H1 (cell line): ENCODE measurements at regions not wholly inside any gene's neighbourhood (a gene's known extent, or its start where the extent isn't known, plus 50 kb on each side); places are given as distances from the start of the nearest gene placed in this dataset.

Experiments used
- CTCF ChIA-PET: fragments of 300-600 bp; sonication (Branson Sonifier 250); formaldehyde crosslinking; loops from one replicate; lab custom pipeline; 2021; ENCODE audit not compliant: partially characterized antibody; lab: Charles Lee
- POLR2A ChIA-PET: fragments of 300-600 bp; sonication (Branson Sonifier 250); formaldehyde crosslinking; loops from one replicate; lab custom pipeline; 2021; ENCODE audit warnings: inconsistent platforms; ENCODE audit not compliant: partially characterized antibody; lab: Charles Lee
- DNase-seq, 2 experiments: peaks; one replicate each; pipeline versions ENCODE4 v3.0.0 to v3.0.0-alpha.2; 2010 to 2022; ENCODE audit warnings: low spot score in 2 of 2, low read depth in 1 of 2, mixed read lengths in 1 of 2
- FAIRE-seq: peaks from 2 replicates; lab custom pipeline; 2011; peaks lifted over from hg19 to GRCh38; lab: Jason Lieb, UNC
- H2AFZ ChIP-seq: 2 replicates; pipeline ENCODE4 v1.8.1; 2012; ENCODE audit warnings: low read length, inconsistent platforms
- H2AK5ac ChIP-seq: 2 replicates; pipeline ENCODE4 v1.6.1; 2013; ENCODE audit warnings: low read depth, low read length
- H2BK120ac ChIP-seq: replicated peaks from 2 replicates; pipeline ENCODE3; 2013; ENCODE audit warnings: low read depth, low read length, inconsistent platforms
- H2BK12ac ChIP-seq: 2 replicates; pipeline ENCODE4 v1.6.1; 2013; ENCODE audit warnings: low read depth, low read length
- H2BK15ac ChIP-seq: 2 replicates; pipeline ENCODE4 v1.6.1; 2013; ENCODE audit warnings: low read length
- H2BK20ac ChIP-seq: 2 replicates; pipeline ENCODE4 v1.6.1; 2013; ENCODE audit warnings: low read length
- H2BK5ac ChIP-seq: 2 replicates; pipeline ENCODE4 v1.6.1; 2013; ENCODE audit warnings: low read depth, low read length
- H3K14ac ChIP-seq: 2 replicates; pipeline ENCODE4 v1.6.1; 2013; ENCODE audit warnings: inconsistent platforms; ENCODE audit not compliant: insufficient read length
- H3K18ac ChIP-seq: 2 replicates; pipeline ENCODE4 v1.6.1; 2013; ENCODE audit warnings: low read length; ENCODE audit errors: extremely low read depth
- H3K23ac ChIP-seq: 2 replicates; pipeline ENCODE4 v1.6.1; 2013; ENCODE audit warnings: inconsistent platforms; ENCODE audit not compliant: insufficient read length
- H3K23me2 ChIP-seq: 2 replicates; pipeline ENCODE4 v1.6.1; 2013; ENCODE audit warnings: low read depth, low read length
- H3K27ac ChIP-seq: 2 replicates; pipeline ENCODE4 v1.6.1; 2011; ENCODE audit warnings: low read depth, low read length, inconsistent platforms
- H3K27me3 ChIP-seq, 4 experiments: replicated peaks in 1 of 4; 1 replicate in 1 of 4; 2 replicates in 3 of 4; pipeline versions ENCODE4 v1.6.1 to v1.8.1; 2011 to 2013; ENCODE audit warnings: low read length in 3 of 4, mild to moderate bottlenecking in 3 of 4, inconsistent platforms in 2 of 4, mixed read lengths in 2 of 4, moderate library complexity in 1 of 4; ENCODE audit not compliant: control insufficient read depth in 3 of 4, insufficient read depth in 3 of 4; ENCODE audit errors: extremely low read depth in 1 of 4
- H3K36me3 ChIP-seq, 4 experiments: 2 replicates each; pipeline versions ENCODE4 v1.6.1 to v1.8.1; 2011 to 2013; ENCODE audit warnings: mild to moderate bottlenecking in 4 of 4, low read length in 3 of 4, moderate library complexity in 2 of 4, control low read depth in 1 of 4, inconsistent platforms in 1 of 4; ENCODE audit not compliant: insufficient read depth in 4 of 4, control insufficient read depth in 2 of 4
- H3K4ac ChIP-seq: replicated peaks from 2 replicates; pipeline ENCODE3; 2013; ENCODE audit warnings: low read length, low read depth, mixed read lengths, inconsistent platforms; ENCODE audit not compliant: insufficient read length
- H3K4me1 ChIP-seq, 4 experiments: replicated peaks in 1 of 4; 1 replicate in 1 of 4; 2 replicates in 3 of 4; pipeline versions ENCODE4 v1.6.1 to v1.8.1; 2011 to 2013; ENCODE audit warnings: low read length in 3 of 4, inconsistent platforms in 2 of 4, mixed read lengths in 1 of 4; ENCODE audit not compliant: insufficient read depth in 4 of 4, control insufficient read depth in 3 of 4
- H3K4me2 ChIP-seq, 2 experiments: 2 replicates each; pipeline versions ENCODE4 v1.6.1 to v1.8.1; 2011 to 2013; ENCODE audit warnings: low read depth in 2 of 2, low read length in 2 of 2, control low read depth in 1 of 2, inconsistent platforms in 1 of 2, mild to moderate bottlenecking in 1 of 2; ENCODE audit not compliant: insufficient read depth in 1 of 2
- H3K4me3 ChIP-seq, 4 experiments: fragments of 200-600, 300-600 bp in 1 of 4; sonication (generic), shearing (Covaris generic), sonication (Bioruptor Twin) in 1 of 4; 2 replicates each; pipeline versions ENCODE4 v1.5.1 to v1.8.1; 2011 to 2016; ENCODE audit warnings: low read length in 4 of 4, low read depth in 3 of 4, control low read depth in 2 of 4, inconsistent platforms in 2 of 4, mild to moderate bottlenecking in 2 of 4, mixed read lengths in 1 of 4, moderate library complexity in 1 of 4; ENCODE audit not compliant: insufficient read depth in 2 of 4; ENCODE audit errors: extremely low read depth in 1 of 4
- H3K56ac ChIP-seq: replicated peaks from 2 replicates; pipeline ENCODE3; 2013; ENCODE audit warnings: low read depth, mild to moderate bottlenecking, mixed read lengths, low read length, inconsistent platforms; ENCODE audit not compliant: insufficient read length
- H3K79me1 ChIP-seq: 2 replicates; pipeline ENCODE4 v1.6.1; 2013; ENCODE audit warnings: low read depth, low read length, control low read depth
- H3K79me2 ChIP-seq, 2 experiments: 2 replicates each; pipeline versions ENCODE4 v1.6.1 to v1.8.1; 2012 to 2013; ENCODE audit warnings: low read length in 2 of 2, mild to moderate bottlenecking in 2 of 2, inconsistent platforms in 1 of 2; ENCODE audit not compliant: insufficient read depth in 2 of 2, control insufficient read depth in 1 of 2
- H3K9ac ChIP-seq, 4 experiments: replicated peaks in 1 of 4; 1 replicate in 1 of 4; 2 replicates in 3 of 4; pipeline versions ENCODE4 v1.6.1 to v1.8.1; 2011 to 2013; ENCODE audit warnings: low read depth in 3 of 4, low read length in 3 of 4, control low read depth in 2 of 4, mild to moderate bottlenecking in 2 of 4, moderate library complexity in 2 of 4, inconsistent platforms in 1 of 4; ENCODE audit errors: extremely low read depth in 1 of 4
- H3K9me3 ChIP-seq, 2 experiments: 2 replicates each; pipeline versions ENCODE4 v1.6.1 to v1.8.1; 2012 to 2013; ENCODE audit warnings: mild to moderate bottlenecking in 2 of 2, moderate library complexity in 2 of 2, control low read depth in 1 of 2, inconsistent platforms in 1 of 2, low read depth in 1 of 2, low read length in 1 of 2, mixed read lengths in 1 of 2; ENCODE audit not compliant: insufficient read depth in 2 of 2
- H4K20me1 ChIP-seq, 2 experiments: replicated peaks in 1 of 2; 2 replicates each; pipeline versions ENCODE3 to v1.8.1; 2011 to 2013; ENCODE audit warnings: inconsistent platforms in 2 of 2, low read length in 2 of 2, mild to moderate bottlenecking in 1 of 2; ENCODE audit not compliant: insufficient read depth in 2 of 2, control insufficient read depth in 1 of 2
- H4K5ac ChIP-seq: 2 replicates; pipeline ENCODE4 v1.6.1; 2013; ENCODE audit warnings: low read length, low read depth, mixed read lengths, inconsistent platforms; ENCODE audit not compliant: insufficient read length
- H4K8ac ChIP-seq: 2 replicates; pipeline ENCODE4 v1.8.0; 2013; ENCODE audit warnings: mild to moderate bottlenecking, moderate library complexity, low read length, inconsistent platforms; ENCODE audit not compliant: insufficient read depth; ENCODE audit errors: extremely low read depth
- H4K91ac ChIP-seq: replicated peaks from 2 replicates; pipeline ENCODE3; 2013; ENCODE audit warnings: low read length, mixed read lengths, inconsistent platforms; ENCODE audit not compliant: insufficient read length
- ASH2L ChIP-seq: fragments of 200-600, 300-600 bp; sonication (generic); IDR thresholded peaks from one replicate; pipeline ENCODE4 v1.7.1; 2017; ENCODE audit warnings: low read length
- BACH1 ChIP-seq: IDR thresholded peaks from 2 replicates; pipeline ENCODE4 v1.6.1; 2012; ENCODE audit warnings: low read length, improper control_type of control experiment
- CHD1 ChIP-seq: IDR thresholded peaks from 2 replicates; pipeline ENCODE4 v1.6.1; 2012; ENCODE audit warnings: low read depth, low read length, improper control_type of control experiment
- CTBP2 ChIP-seq: IDR thresholded peaks from 2 replicates; pipeline ENCODE4 v1.7.0; 2011; ENCODE audit warnings: borderline replicate concordance, mild to moderate bottlenecking, moderate library complexity, mixed read lengths, low read length; ENCODE audit not compliant: insufficient read depth, insufficient read length
- EZH2 ChIP-seq: fragments of 200-600 bp; sonication (generic); IDR thresholded peaks from 2 replicates; pipeline ENCODE4 v1.7.1; 2012; ENCODE audit warnings: low read depth, mild to moderate bottlenecking, moderate library complexity, low read length, inconsistent platforms; ENCODE audit not compliant: severe bottlenecking
- HDAC2 ChIP-seq, 2 experiments: fragments of 300-600 bp in 1 of 2; sonication (generic) in 1 of 2; IDR thresholded peaks; 2 replicates each; pipeline ENCODE4 v1.6.1; 2011 to 2012; ENCODE audit warnings: low read depth in 2 of 2, low read length in 2 of 2, mild to moderate bottlenecking in 2 of 2, moderate library complexity in 2 of 2, borderline replicate concordance in 1 of 2, inconsistent platforms in 1 of 2
- RNF2 ChIP-seq: fragments of 200-900, 300-1000 bp; sonication (generic); IDR thresholded peaks from 2 replicates; pipeline ENCODE4 v1.7.1; 2016; ENCODE audit warnings: borderline replicate concordance, low read depth, mild to moderate bottlenecking, antibody characterized with exemption, low read length; ENCODE audit not compliant: poor library complexity, severe bottlenecking; ENCODE audit errors: missing control alignments
- TBP ChIP-seq: IDR thresholded peaks from 2 replicates; pipeline ENCODE4 v1.6.1; 2011; ENCODE audit warnings: low read depth, low read length, improper control_type of control experiment
- WGBS, 2 experiments: shearing (Covaris generic) in 1 of 2; methylation state at CpG; one replicate each; pipeline versions ENCODE4 v1.1.6 to v1.1.7; 2013 to 2015; ENCODE audit warnings: low lambda C conversion rate in 2 of 2, mixed read lengths in 2 of 2, inconsistent platforms in 1 of 2, low coverage in 1 of 2, missing lambda C conversion rate in 1 of 2; ENCODE audit not compliant: insufficient replicate concordance in 2 of 2, insufficient coverage in 1 of 2, insufficient read length in 1 of 2; ENCODE audit errors: extremely low coverage in 1 of 2, missing lambda C conversion rate in 1 of 2; 5-methylcytosine and 5-hydroxymethylcytosine counted together
- TF ChIP-seq, protein P1 (sequence below), 3 experiments: IDR thresholded peaks; 1 replicate in 2 of 3; 2 replicates in 1 of 3; pipeline versions ENCODE4 v1.5.1 to v1.6.1; 2011; ENCODE audit warnings: low read length in 3 of 3, mild to moderate bottlenecking in 3 of 3, inconsistent platforms in 2 of 3, low read depth in 1 of 3, moderate library complexity in 1 of 3; ENCODE audit not compliant: insufficient read depth in 1 of 3; ENCODE audit errors: control extremely low read depth in 1 of 3

DNA sequence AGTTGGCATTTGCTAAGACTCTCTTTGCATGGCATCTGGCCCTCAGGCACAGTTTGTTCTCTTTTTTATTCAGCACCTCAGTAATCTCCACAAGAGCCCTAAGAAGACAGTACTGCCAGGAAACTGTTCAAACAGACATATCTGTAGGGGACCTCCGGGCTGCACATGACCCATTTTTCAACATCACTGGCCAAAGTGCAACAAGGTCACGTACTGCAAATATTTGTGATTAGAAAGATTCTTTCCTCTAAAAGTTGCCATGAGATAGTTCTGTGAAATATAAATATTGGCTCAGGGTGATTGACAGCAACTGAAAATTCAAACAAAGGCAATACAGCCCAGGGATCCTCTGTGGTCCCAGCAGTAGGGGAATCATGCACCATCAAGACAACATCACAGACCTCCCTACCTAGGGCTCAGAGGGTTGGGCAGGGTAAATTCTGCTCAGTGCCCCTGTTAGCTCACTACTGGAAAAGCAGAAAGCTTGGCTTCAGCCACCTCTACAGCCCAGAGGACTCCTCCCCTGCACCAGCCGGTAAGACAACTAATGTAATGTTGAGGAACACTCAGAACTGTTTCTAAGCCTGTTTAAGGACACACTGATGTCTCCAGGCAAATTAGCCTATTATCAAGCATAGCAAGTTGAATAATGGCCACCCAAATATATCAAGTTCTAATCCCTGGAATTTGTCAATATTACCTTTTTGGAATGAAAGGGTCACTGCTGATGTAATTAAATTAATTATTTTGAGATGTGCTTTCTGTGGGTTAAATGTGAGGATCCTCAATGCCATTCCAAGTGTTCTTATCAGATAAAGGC lies 117.4 kb upstream of the LPP start:
- no peak overlapping the region for H3K14ac ChIP-seq
- no peaks in the 10 kb centered on the region for H3K9me3 ChIP-seq
- POLR2A ChIA-PET, result no interaction called here
- H2AFZ ChIP-seq, result 0 out of 2 replicates have a peak overlapping the region, but pooled peaks have one; percentile 46
- no peak overlapping the region for H3K23ac ChIP-seq
- H2BK120ac ChIP-seq, result no peak overlapping the region
- no peak overlapping the region for H3K9ac ChIP-seq
- CTCF ChIA-PET, result interaction anchor here (1.0 to 2.8 kb wide), 2 partner anchors 15 to 296 kb away, joined by 6 to 11 read pairs; no protein-coding TSS in a partner anchor
- H3K79me2 ChIP-seq, result no peaks in the 10 kb centered on the region
- H2BK5ac ChIP-seq, result no peak overlapping the region
- H3K4me2 ChIP-seq, result no peak overlapping the region
- no peak overlapping the region for H3K18ac ChIP-seq
- H3K36me3 ChIP-seq, result no peaks in the 10 kb centered on the region
- DNase-seq (no peak), FAIRE-seq (no peak)
- peaks cover 0 to 3% (median 0%) of the 10 kb centered on the region in 4 experiments; a peak in 4 of 7 replicates for H3K4me1 ChIP-seq
- H4K91ac ChIP-seq, result no peak overlapping the region
- H2AK5ac ChIP-seq, result no peak overlapping the region
- H2BK12ac ChIP-seq, result no peak overlapping the region
- H3K4me3 ChIP-seq, result no peak overlapping the region
- no peak overlapping the region for H2BK15ac ChIP-seq
- WGBS, 2 experiments, result 98% methylated on average over 3 of the region's 3 CpGs; no CpG with 5 or more reads in 1 of the 2 experiments
- no peak overlapping the region for H4K8ac ChIP-seq
- H3K23me2 ChIP-seq, result no peaks in the 10 kb centered on the region
- no peak overlapping the region for H3K27ac ChIP-seq
- no peaks in the 10 kb centered on the region for H3K79me1 ChIP-seq
- no peak overlapping the region for H4K5ac ChIP-seq
- no peak overlapping the region for H3K4ac ChIP-seq
- H3K56ac ChIP-seq, result no peak overlapping the region
- no peak overlapping the region for H2BK20ac ChIP-seq
- no peaks in the 10 kb centered on the region for H3K27me3 ChIP-seq
- H4K20me1 ChIP-seq, result no peaks in the 10 kb centered on the region
- TF ChIP-seq CTBP2 (no peak), RNF2 (no peak), TBP (no peak), CHD1 (no peak), BACH1 (no peak), ASH2L (no peak), HDAC2 (IDR thresholded peaks at IDR 0.05; ENCODE audit: borderline replicate concordance in 1 of 2, low read depth in 2 of 2, low read length in 2 of 2) (no peak), EZH2 (no peak)
- TF ChIP-seq, protein P1, sequence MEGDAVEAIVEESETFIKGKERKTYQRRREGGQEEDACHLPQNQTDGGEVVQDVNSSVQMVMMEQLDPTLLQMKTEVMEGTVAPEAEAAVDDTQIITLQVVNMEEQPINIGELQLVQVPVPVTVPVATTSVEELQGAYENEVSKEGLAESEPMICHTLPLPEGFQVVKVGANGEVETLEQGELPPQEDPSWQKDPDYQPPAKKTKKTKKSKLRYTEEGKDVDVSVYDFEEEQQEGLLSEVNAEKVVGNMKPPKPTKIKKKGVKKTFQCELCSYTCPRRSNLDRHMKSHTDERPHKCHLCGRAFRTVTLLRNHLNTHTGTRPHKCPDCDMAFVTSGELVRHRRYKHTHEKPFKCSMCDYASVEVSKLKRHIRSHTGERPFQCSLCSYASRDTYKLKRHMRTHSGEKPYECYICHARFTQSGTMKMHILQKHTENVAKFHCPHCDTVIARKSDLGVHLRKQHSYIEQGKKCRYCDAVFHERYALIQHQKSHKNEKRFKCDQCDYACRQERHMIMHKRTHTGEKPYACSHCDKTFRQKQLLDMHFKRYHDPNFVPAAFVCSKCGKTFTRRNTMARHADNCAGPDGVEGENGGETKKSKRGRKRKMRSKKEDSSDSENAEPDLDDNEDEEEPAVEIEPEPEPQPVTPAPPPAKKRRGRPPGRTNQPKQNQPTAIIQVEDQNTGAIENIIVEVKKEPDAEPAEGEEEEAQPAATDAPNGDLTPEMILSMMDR (IDR thresholded peaks at IDR 0.05; ENCODE audit: control extremely low read depth in 1 of 3, insufficient read depth in 1 of 3, low read depth in 1 of 3, low read length in 3 of 3), result no peak
